Transverse colon (tissue), 3 donors: ENCODE measurements at regions not wholly inside any gene's neighbourhood (a gene's known extent, or its start where the extent isn't known, plus 50 kb on each side); places are given as distances from the start of the nearest gene placed in this dataset.

Experiments used
- CTCF ChIP-seq, 5 experiments: fragments of 200-600 bp in 3 of 5; fragments of 450-650 bp in 2 of 5; sonication (generic) in 3 of 5; IDR thresholded peaks; 1 replicate in 2 of 5; 2 replicates in 3 of 5; pipeline ENCODE4 v1.5.1; 2016 to 2017; ENCODE audit warnings: antibody characterized with exemption in 5 of 5, inconsistent platforms in 3 of 5, mild to moderate bottlenecking in 2 of 5, moderate library complexity in 1 of 5
- EP300 ChIP-seq: sonication (generic); formaldehyde crosslinking; IDR thresholded peaks from one replicate; pipeline ENCODE4 v1.6.1; 2017; ENCODE audit warnings: antibody characterized with exemption, low read depth
- POLR2A ChIP-seq: fragments of 450-650 bp; IDR thresholded peaks from one replicate; pipeline ENCODE4 v1.6.1; 2016; ENCODE audit warnings: antibody characterized with exemption, mild to moderate bottlenecking, moderate library complexity

GRCh38 chr5:2680979-2681378 is 70.5 kb downstream of the IRX2 start:
- TF ChIP-seq POLR2A (no peak), EP300 (no peak), CTCF (IDR thresholded peaks at IDR 0.05) (no peak)
